ENCODE measurements at regions not wholly inside any gene's neighbourhood (a gene's known extent, or its start where the extent isn't known, plus 50 kb on each side); places are given as distances from the start of the nearest gene placed in this dataset.

GRCh38 chr5:123906698-123907295 lies 394.8 kb downstream of the CSNK1G3 start:
- DNase-seq: no peak

DNA sequence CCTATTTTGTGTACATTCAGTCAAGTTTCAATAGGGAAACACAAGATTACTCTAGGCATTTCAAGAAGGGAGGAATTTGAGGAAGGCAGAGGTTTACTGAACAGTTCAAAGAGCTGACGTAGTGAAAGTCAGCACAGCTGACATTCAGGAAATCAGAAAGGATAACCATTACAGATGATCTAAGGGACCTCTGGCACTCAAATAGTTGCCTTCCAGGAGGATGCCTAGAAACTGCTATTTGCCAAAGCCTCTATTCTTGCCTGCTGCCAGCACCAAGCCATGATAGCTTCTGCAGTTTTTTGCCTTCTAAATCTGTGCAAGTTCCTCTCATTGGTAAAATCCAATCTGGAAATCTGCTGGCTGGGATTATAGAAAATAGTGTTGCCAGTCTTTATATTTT lies 373.1 kb downstream of the CSNK1G3 start:
- no peak for DNase-seq

- DNase-seq: no peak
Measured at GRCh38 chr5:123882965-123883345, 371.0 kb downstream of the CSNK1G3 start.

DNA sequence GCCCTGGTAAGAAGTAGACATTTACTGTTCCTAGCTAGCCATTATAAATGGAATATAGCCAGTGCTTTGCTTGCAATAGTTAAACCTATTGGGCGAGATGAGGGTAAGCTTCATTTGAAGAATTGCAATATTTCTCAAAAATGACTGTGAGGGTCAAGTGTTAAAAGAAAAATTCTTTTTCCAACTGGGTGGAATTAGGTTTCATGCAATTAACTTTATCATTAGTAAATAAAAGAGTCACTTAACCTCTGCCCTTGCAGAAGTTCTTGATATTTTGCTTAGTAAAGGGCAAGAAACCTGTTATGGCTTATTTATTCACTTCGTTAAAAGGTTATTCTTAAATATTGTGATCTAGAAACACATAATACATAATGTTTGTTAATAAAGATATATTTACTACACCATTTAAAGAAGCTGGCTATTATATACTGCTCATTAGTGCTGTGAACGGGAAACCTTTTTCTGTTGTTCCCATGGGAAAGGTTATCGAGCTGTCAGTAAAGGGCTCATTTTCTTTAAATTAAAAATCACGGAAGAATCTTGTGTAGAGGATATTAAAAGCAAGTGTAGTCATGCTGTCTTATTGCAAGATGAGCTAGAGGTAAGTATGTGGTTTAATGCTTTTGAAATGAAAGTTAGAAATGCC lies 370.5 kb downstream of the CSNK1G3 start:
- DNase-seq: no peak

DNA sequence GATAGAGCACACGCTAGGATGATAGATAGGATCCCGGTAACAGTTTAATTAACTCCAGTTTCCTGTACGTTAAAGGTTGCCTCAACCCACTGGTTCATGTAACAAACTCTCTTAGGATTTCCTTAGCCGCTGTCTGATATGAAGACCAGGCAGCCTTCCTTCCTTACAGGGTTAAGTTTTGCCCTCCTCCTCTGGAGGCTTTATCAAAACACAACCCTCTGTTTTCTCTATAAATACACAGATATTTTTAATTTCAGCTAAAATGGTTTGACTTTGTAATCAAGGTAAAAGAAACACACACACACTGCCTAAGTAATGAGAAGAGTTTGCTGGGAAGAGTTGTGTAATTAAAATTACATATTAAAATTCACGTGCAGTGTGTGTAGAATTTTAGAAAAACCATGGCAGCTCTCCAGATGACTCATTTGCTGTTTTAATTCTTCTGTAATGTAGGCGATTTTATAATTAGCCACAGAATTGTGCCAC lies 369.8 kb downstream of the CSNK1G3 start:
- no peak for DNase-seq

GRCh38 chr5:123880875-123881274 lies 368.9 kb downstream of the CSNK1G3 start:
- no peak for DNase-seq

- no peak for DNase-seq
Measured at GRCh38 chr5:123879071-123879470, 367.1 kb downstream of the CSNK1G3 start.

DNA sequence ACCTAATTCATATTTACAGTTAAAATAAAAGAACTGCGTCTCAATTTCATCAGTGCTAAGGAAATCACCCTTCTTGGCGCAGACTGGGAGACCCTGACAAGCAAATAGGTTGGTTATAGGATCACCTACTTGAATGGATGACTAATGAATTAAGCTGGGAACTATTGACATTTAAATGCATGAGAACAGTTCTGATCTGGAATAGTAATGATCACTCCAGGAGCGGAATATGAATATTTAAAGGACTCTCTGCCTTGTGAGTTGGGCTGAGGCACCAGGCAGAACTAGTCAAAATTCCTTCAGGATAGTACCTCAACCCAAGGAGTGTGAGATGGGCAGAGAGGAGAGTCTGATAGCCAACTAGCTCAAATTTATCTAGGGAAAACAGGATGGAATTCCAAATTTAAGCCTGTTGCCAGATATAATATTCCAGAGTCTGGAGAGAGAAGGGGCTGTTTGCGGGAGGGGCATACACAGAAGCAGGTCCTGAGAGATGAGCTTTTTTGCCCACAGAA lies 364.4 kb downstream of the CSNK1G3 start:
- no peak for DNase-seq

- no peak for DNase-seq
Measured at GRCh38 chr5:123875561-123876275, 363.7 kb downstream of the CSNK1G3 start.

- no peak for DNase-seq
Measured at GRCh38 chr5:123874600-123875201, 362.7 kb downstream of the CSNK1G3 start.

DNA sequence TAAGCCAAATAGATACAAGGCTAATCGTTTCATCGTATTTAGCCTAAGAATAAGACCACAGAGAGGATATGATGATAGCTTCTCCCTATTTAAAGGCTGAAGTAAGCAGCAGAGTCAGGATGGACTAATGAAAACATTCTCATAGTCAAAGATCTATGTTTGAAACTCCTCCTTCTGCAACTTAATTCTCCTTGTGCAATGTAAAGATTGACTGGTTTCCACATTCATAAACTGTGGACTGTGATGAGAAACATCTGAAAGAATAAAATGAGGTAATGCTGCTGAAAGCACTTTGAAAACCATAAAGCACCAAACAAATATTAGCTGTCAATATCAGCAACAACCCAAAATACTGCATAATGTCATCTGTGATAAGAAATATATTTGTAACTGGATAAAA lies 361.9 kb downstream of the CSNK1G3 start:
- no peak for DNase-seq

- no peak for DNase-seq
Measured at GRCh38 chr5:123871373-123871772, 359.4 kb downstream of the CSNK1G3 start.

- DNase-seq: no peak
Measured at GRCh38 chr5:123868881-123869280, 356.9 kb downstream of the CSNK1G3 start.

GRCh38 chr5:123868267-123868666 lies 356.3 kb downstream of the CSNK1G3 start:
- no peak for DNase-seq

DNA sequence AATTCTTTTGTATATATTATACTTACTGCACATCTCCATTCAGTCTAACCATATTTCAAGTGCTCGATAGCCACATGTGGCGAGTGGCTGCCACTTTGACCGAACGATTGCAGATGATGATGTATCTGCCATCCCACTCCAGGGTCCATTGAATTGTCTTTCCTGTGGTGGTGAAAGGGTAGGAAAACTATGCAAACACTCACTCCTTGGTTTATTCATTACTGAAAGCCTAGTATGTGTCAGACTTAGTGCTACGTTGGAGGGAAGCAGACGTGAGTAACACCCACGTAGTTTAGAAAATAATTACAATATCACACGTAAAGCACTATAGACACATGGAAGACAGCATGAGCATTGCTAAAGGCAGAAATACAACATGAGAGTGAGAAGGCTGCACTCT lies 353.7 kb downstream of the CSNK1G3 start:
- no peak for DNase-seq

- no peak for DNase-seq
Measured at GRCh38 chr5:123864578-123864977, 352.6 kb downstream of the CSNK1G3 start.

DNA sequence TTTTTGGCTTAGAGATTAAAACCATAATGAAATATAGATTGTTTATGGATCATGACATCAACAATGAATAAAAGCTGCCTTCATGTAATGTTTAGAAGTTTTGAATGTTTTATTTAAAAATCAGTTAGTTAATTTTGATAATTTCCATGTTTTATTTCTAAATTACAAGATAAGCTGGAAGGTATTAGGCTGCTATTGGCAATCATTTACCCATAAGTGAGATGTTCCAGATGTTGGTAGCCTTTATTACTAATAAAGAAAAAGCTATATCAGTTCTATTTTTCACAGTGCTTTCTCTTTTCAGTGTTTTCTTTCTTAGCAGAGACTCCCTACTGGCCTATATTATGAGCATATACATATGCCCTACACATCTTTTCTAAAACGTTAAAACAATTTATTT lies 347.0 kb downstream of the CSNK1G3 start:
- DNase-seq: no peak

DNA sequence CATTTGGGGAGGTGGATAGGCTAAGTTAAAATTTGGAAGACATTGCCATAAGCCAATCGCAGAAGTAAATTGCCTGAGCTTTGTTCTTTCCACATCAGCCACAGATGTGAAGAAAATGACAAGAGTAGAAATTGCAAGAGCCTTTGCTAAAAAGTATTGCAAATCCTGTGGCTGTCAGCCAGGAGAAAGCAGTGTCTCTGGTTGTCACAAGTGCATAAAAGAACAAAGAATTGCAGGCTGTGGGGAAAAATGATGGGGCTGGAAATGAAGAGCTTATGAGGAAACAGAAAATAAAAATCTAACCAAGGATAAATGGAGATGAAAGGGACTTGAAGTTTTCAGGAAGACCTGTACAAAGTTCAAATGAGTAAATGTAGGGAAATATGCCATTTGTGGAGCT lies 344.8 kb downstream of the CSNK1G3 start:
- DNase-seq: no peak

- no peak for DNase-seq
Measured at GRCh38 chr5:123855609-123856008, 343.6 kb downstream of the CSNK1G3 start.

DNA sequence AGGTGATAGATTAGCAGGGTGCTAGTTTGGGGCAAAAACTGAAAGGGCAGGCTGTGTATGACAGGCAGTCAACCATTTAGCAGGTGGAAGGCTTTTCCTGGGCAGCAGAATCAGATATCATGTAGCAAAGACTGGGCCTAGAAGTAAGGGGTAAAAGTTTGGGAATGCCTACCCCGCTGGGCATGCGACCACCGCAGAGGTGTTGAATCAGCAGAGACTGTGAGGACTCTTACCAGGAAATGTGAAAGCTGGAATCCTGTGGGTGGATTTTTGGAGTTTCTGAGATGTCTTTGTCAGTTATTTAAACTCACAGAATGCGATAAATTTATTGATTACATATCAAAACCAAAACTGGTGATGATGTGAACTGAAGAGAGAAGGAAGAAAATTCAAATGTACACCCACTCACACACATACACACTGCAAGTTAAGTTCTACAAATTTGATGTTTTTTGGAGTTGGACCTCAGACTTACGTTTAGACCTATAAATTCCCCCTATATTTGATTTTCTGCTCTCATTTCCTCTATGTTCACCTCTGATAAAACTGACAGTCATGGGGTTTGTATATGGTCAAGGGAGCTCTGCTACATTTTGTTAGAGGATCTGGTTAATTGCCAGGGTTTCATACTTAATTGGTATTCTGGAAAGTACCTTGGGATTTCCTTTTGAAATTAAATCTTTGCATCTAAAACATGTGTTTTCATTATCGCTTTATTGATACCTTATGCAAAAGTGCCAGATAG lies 333.6 kb downstream of the CSNK1G3 start:
- no peak for DNase-seq

DNA sequence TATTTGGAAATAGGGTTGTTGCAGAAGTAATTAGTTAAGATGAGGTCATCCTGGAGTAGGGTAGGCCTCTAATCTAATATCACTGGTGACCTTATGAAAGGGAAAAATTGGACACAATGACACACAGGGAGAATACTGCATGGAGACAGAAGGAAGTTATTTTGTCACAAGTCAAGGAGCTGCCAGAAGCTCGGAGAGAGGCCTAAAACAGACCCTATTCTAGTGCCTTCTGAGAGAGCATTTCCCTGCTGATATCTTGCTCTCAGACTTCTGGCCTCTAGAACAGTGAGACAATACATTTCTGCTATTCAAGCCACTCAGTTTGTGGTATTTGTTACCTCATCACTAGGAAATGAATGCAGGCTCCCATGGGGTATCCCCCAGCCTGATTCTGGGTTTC lies 332.9 kb downstream of the CSNK1G3 start:
- DNase-seq: no peak

- no peak for DNase-seq
Measured at GRCh38 chr5:123835421-123835820, 323.4 kb downstream of the CSNK1G3 start.

DNA sequence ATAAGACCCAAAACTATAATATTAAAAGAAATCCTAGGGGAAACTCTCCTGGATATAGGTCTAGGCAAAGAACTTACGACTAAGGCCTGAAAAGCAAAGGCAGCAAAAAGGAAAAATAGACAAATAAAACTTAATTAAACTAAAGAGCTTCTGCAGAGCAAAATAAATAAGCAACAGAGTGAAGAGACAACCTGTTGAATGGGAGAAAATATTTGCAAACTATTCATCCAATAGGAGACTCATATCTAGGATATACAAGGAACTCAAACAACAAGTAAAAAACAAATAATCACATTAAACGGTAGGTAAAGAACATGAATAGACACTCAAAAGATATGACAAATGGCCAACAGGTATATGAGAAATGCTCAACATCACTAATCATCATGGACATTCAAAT lies 318.6 kb downstream of the CSNK1G3 start:
- DNase-seq: no peak

Data from stimulated activated CD8-positive, alpha-beta memory T cell treated with anti-CD3 and anti-CD28 coated beads, Interleukin-4, amount 100 ng/mL, for 48 hours (primary cell).